ENCODE measurements at regions not wholly inside any gene's neighbourhood (a gene's known extent, or its start where the extent isn't known, plus 50 kb on each side); places are given as distances from the start of the nearest gene placed in this dataset.

GRCh38 chr5:161085056-161085455 lies 233.0 kb upstream of the ATP10B start:
- no peaks in the 10 kb centered on the region for H3K36me3 ChIP-seq
- no peaks in the 10 kb centered on the region for H3K4me1 ChIP-seq
- DNase-seq: no peak
- H3K9me3 ChIP-seq: no peaks in the 10 kb centered on the region
- no peak overlapping the region for H3K4me3 ChIP-seq
- no peak for ATAC-seq
- no peak for TF ChIP-seq POLR2A (IDR thresholded peaks at IDR 0.05)
- TF ChIP-seq CTCF (IDR thresholded peaks at IDR 0.05): no peak
- 44% methylated on average over 5 of the region's 5 CpGs for WGBS (ENCODE audit: insufficient coverage, low coverage, low lambda C conversion rate, missing lambda C conversion rate)
- no peak overlapping the region for H3K27ac ChIP-seq
- no peaks in the 10 kb centered on the region for H3K27me3 ChIP-seq
- intact Hi-C loops (cut with DNase I): no loop called here

- intact Hi-C loops (cut with DNase I): no loop called here
- DNase-seq: no peak
- no peaks in the 10 kb centered on the region for H3K36me3 ChIP-seq
- no peak overlapping the region for H3K4me3 ChIP-seq
- no peak for TF ChIP-seq POLR2A (IDR thresholded peaks at IDR 0.05)
- no peak for TF ChIP-seq CTCF (IDR thresholded peaks at IDR 0.05)
- no peak for ATAC-seq
- H3K9me3 ChIP-seq: no peaks in the 10 kb centered on the region
- no peaks in the 10 kb centered on the region for H3K4me1 ChIP-seq
- H3K27ac ChIP-seq: no peak overlapping the region
- H3K27me3 ChIP-seq: no peaks in the 10 kb centered on the region
- WGBS (ENCODE audit: insufficient coverage, low coverage, low lambda C conversion rate, missing lambda C conversion rate): 39% methylated on average over 2 of the region's 2 CpGs
These were observed 232.1 kb upstream of the ATP10B start for GRCh38 chr5:161084115-161084514.

GRCh38 chr5:161078793-161079192 lies 226.8 kb upstream of the ATP10B start:
- no peak overlapping the region for H3K4me3 ChIP-seq
- WGBS (ENCODE audit: insufficient coverage, low coverage, low lambda C conversion rate, missing lambda C conversion rate): 54% methylated on average over 2 of the region's 4 CpGs
- no peaks in the 10 kb centered on the region for H3K36me3 ChIP-seq
- H3K27me3 ChIP-seq: no peaks in the 10 kb centered on the region
- no peaks in the 10 kb centered on the region for H3K9me3 ChIP-seq
- ATAC-seq: no peak
- intact Hi-C loops (cut with DNase I): no loop called here
- no peaks in the 10 kb centered on the region for H3K4me1 ChIP-seq
- no peak overlapping the region for H3K27ac ChIP-seq
- no peak for TF ChIP-seq CTCF (IDR thresholded peaks at IDR 0.05)
- no peak for TF ChIP-seq POLR2A (IDR thresholded peaks at IDR 0.05)
- DNase-seq: no peak

GRCh38 chr5:161077936-161078545 lies 226.0 kb upstream of the ATP10B start:
- Histone ChIP-seq H3K27ac (no peak overlapping the region), H3K4me3 (no peak overlapping the region), H3K9me3 (no peaks in the 10 kb centered on the region), H3K27me3 (no peaks in the 10 kb centered on the region), H3K4me1 (no peaks in the 10 kb centered on the region), H3K36me3 (no peaks in the 10 kb centered on the region)
- ATAC-seq (no peak), DNase-seq (no peak)
- intact Hi-C loops (cut with DNase I): no loop called here
- no peak for TF ChIP-seq CTCF (IDR thresholded peaks at IDR 0.05)
- TF ChIP-seq POLR2A (IDR thresholded peaks at IDR 0.05): no peak
- 9% methylated on average over 2 of the region's 2 CpGs for WGBS (ENCODE audit: insufficient coverage, low coverage, low lambda C conversion rate, missing lambda C conversion rate)

- Histone ChIP-seq H3K9me3 (no peaks in the 10 kb centered on the region), H3K27ac (no peak overlapping the region), H3K4me3 (no peak overlapping the region), H3K36me3 (no peaks in the 10 kb centered on the region), H3K27me3 (no peaks in the 10 kb centered on the region), H3K4me1 (no peaks in the 10 kb centered on the region)
- 49% methylated on average over 2 of the region's 2 CpGs for WGBS (ENCODE audit: insufficient coverage, low coverage, low lambda C conversion rate, missing lambda C conversion rate)
- no peak for ATAC-seq
- TF ChIP-seq POLR2A (IDR thresholded peaks at IDR 0.05): no peak
- no peak for TF ChIP-seq CTCF (IDR thresholded peaks at IDR 0.05)
- intact Hi-C loops (cut with DNase I): no loop called here
- DNase-seq: no peak
These were observed 225.5 kb upstream of the ATP10B start for GRCh38 chr5:161077496-161077895.

Data from right lobe of liver (tissue), 6 donors.